SHP77 (cell line): ENCODE measurements at regions not wholly inside any gene's neighbourhood (a gene's known extent, or its start where the extent isn't known, plus 50 kb on each side); places are given as distances from the start of the nearest gene placed in this dataset.
"Not testable (repeated sequence)": the region's sequence is repeated elsewhere in the genome, so short reads cannot be mapped to it uniquely, and the experiment has no call there.

Source experiments
- DNase-seq, 2 experiments: peaks; one replicate each; lab custom pipeline; 2025; lab: John Stamatoyannopoulos, UW

GRCh38 chr1:223023863-223024262 lies 119.2 kb downstream of the TLR5 start:
- DNase-seq, result no peak

- DNase-seq, result not testable (repeated sequence)
These were observed 118.6 kb downstream of the TLR5 start for GRCh38 chr1:223024486-223024885.

- not testable (repeated sequence) for DNase-seq
These were observed 117.8 kb downstream of the TLR5 start for GRCh38 chr1:223025190-223025734.

GRCh38 chr1:223026639-223027038 lies 116.4 kb downstream of the TLR5 start:
- DNase-seq, result not testable (repeated sequence)

- no peak for DNase-seq
These were observed 112.9 kb downstream of the TLR5 start for GRCh38 chr1:223029985-223030769.

GRCh38 chr1:223030871-223031400 lies 112.1 kb downstream of the TLR5 start:
- DNase-seq, result no peak

GRCh38 chr1:223031733-223032601 lies 111.1 kb downstream of the TLR5 start:
- DNase-seq, result no peak

- no peak for DNase-seq
These were observed 109.4 kb downstream of the TLR5 start for GRCh38 chr1:223033658-223034057.

- DNase-seq, result no peak
These were observed 108.7 kb downstream of the TLR5 start for GRCh38 chr1:223034270-223034798.

- DNase-seq, result no peak
These were observed 107.1 kb downstream of the TLR5 start for GRCh38 chr1:223035724-223036478.

- no peak for DNase-seq
These were observed 106.6 kb downstream of the TLR5 start for GRCh38 chr1:223036479-223036845.

- DNase-seq, result no peak
These were observed 105.2 kb downstream of the TLR5 start for GRCh38 chr1:223037845-223038244.

- DNase-seq, result no peak
These were observed 104.6 kb downstream of the TLR5 start for GRCh38 chr1:223038288-223039006.

GRCh38 chr1:223039990-223040389 lies 103.1 kb downstream of the TLR5 start:
- no peak for DNase-seq

- DNase-seq, result no peak
These were observed 101.6 kb downstream of the TLR5 start for GRCh38 chr1:223041481-223041880.

- DNase-seq, result no peak
These were observed 97.7 kb downstream of the TLR5 start for GRCh38 chr1:223045164-223045957.

- no peak for DNase-seq
These were observed 97.0 kb downstream of the TLR5 start for GRCh38 chr1:223046011-223046410.

- DNase-seq, result not testable (repeated sequence)
These were observed 96.6 kb downstream of the TLR5 start for GRCh38 chr1:223046463-223046862.

- DNase-seq, result no peak
These were observed 95.0 kb downstream of the TLR5 start for GRCh38 chr1:223048026-223048425.

- DNase-seq, result no peak
These were observed 90.6 kb downstream of the TLR5 start for GRCh38 chr1:223052462-223052861.
